HG03565 (cell line): ENCODE measurements at regions not wholly inside any gene's neighbourhood (a gene's known extent, or its start where the extent isn't known, plus 50 kb on each side); places are given as distances from the start of the nearest gene placed in this dataset.
"Not testable (repeated sequence)": the region's sequence is repeated elsewhere in the genome, so short reads cannot be mapped to it uniquely, and the experiment has no call there.

ENCODE experiments used
- ATAC-seq: cut with Tn5 transposase; IDR thresholded peaks from one replicate; pipeline ENCODE4 v1.9.1; 2021; ENCODE audit warnings: mild to moderate bottlenecking, moderate library complexity; ENCODE audit not compliant: unreplicated experiment

DNA sequence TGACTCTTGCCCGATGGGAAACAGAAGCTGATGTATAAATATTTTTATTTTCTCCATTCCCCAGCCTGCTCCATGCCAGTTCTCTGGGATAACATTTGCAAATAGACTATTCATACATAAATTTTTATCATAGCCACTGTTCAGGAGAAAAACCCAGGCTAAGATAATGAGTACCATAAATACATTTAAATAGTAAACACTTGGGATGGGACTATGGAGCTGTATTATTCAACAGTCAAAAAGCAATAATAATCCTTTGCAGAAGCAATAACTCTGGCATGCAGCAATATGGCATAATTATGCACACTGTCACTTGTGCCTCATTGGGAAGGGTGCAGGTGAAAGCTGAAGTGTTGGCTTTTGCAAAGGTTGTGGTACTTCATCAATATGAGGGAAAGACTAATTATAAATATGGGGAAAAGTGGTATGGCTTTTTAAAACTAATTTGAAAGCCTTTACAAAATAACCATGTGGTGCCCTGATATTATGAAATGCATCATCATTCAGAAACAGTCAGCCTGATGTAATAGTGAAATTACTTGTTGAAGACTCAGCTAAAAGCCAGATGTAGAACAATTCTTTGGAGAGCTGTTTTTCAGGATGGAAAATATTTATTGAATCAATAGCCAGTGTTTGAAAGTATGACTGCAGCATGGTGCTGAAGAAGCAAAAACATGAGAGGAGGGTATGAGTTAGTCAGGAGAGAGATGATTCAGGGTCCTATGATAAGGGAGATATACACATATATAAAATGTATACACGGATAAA is 2476.7 kb downstream of the PCDH9 start:
- ATAC-seq = no peak

DNA sequence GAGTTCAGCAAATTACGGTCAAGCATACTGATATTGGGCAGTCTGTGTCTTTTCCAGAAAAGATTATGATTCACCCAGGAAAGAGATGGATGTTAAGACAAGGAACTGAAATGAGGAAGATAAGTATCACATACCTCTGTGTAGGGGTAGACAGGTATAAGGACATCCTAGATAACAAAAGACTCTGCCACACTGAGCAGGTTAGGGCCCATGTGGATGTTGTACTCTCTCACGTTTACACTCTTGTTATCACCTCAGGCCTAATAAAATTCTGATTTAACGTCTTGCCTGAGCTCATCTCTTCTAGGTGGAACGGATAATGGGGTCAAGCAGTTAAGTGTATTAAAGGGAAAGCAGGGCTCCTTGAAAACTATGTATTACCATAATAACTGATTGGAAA is 2480.8 kb downstream of the PCDH9 start:
- no peak for ATAC-seq

GRCh38 chr13:64746845-64747244 is 2483.3 kb downstream of the PCDH9 start:
- no peak for ATAC-seq

GRCh38 chr13:64740493-64740892 is 2489.6 kb downstream of the PCDH9 start:
- no peak for ATAC-seq

GRCh38 chr13:64725492-64725891 is 2504.6 kb downstream of the PCDH9 start:
- ATAC-seq = no peak

- no peak for ATAC-seq
Measured at GRCh38 chr13:64723724-64724123, 2506.4 kb downstream of the PCDH9 start.

GRCh38 chr13:64718116-64718515 is 2512.0 kb downstream of the PCDH9 start:
- ATAC-seq = no peak

DNA sequence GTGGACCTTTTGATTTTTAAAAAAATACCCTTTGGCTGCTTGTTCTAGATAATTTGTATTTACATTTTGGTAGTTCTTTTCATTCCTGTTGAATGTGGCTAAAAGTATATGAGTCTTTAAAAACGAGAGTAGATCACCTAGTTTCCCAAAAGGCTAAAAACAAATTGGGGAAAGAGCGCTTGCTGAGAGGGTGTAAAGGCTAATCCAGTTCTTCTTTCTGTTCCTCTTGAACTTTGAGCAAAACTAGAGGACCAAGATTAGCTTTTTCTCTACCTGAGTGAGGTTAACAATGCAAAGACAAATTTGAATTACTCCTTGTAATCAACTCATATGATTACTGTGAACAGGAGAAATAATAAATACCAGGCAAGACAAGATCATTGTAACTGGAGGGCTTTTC is 2513.2 kb downstream of the PCDH9 start:
- no peak for ATAC-seq

DNA sequence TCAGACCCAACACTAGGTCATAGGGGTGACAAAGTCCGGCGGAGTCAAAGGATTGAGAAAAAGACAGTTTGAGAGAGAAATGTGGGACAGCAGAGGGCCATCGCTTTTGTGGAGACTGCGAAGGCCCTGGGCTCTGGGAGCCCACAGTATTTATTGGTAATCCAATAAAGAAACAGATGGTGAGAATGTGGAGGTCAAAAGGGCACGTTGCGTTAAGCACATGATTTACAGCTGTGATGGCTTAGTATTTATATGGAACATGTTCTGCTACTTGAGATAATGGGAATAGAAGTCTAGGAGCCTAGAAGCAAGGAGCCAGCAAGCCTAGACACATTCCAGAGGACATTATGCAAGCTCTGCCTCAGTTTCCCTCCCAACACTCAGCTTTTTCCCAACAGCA is 2521.1 kb downstream of the PCDH9 start:
- no peak for ATAC-seq

DNA sequence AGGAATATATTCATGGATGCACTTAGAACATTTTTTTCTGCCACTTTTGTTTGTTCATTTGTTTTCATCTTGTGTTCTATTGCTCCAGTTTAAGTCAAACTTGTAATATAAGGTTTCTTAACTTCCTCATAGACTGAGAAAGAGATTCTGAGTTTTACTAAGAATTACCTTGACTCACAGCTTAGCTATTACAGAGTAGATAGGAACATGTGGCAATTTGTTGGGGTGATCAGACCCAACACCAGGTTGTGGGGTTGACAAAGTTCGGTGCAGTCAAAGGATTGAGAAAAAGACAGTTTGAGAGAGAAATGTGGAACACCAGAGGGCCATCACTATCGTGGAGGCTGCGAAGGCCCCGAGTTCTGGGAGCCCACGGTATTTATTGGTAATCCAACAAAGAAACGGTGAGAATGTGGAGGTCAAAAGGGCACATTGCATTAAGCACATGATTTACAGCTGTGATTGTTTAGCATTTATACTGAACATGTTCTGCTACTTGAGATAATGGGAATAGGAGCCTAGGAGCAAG is 2526.0 kb downstream of the PCDH9 start:
- ATAC-seq = no peak

DNA sequence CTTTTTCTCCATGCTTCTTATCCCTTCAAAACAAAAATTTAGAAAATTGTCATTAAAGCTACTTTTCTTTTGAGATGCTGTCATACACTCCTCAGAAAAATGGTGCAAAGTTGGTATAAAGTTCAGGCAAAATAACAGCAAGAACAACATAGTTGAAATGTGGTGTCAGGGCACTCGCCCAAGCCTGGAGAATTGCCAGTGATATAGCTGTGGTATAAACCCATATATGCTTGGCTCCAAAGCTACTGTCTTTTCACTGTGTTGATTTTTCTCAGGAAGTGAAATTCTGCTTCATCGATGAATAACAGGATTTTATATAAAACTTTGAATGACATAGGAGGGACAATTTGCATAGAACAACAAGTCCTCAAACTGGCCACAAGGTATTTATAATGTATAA is 2532.9 kb downstream of the PCDH9 start:
- no peak for ATAC-seq

- ATAC-seq = no peak
Measured at GRCh38 chr13:64688893-64689677, 2541.1 kb downstream of the PCDH9 start.

DNA sequence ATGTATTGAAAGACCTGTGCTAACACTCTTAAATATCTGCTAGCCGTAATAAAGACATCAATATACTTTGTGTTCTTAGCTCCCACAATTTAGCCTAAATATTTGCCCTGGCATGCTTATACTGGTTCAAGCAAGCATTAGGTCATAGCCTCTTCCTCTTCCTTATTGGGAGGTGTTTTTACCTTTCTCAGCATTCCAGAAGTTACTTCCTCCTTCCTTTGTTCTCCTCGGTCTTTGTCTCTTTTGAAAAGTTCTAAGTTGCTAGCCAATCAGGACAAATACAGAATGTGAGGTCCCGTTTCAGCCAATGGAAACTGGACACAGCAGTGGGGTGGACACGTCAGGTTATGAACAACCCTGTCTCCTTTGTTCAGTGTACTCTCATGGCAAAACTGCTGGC is 2543.6 kb downstream of the PCDH9 start:
- ATAC-seq = not testable (repeated sequence)

DNA sequence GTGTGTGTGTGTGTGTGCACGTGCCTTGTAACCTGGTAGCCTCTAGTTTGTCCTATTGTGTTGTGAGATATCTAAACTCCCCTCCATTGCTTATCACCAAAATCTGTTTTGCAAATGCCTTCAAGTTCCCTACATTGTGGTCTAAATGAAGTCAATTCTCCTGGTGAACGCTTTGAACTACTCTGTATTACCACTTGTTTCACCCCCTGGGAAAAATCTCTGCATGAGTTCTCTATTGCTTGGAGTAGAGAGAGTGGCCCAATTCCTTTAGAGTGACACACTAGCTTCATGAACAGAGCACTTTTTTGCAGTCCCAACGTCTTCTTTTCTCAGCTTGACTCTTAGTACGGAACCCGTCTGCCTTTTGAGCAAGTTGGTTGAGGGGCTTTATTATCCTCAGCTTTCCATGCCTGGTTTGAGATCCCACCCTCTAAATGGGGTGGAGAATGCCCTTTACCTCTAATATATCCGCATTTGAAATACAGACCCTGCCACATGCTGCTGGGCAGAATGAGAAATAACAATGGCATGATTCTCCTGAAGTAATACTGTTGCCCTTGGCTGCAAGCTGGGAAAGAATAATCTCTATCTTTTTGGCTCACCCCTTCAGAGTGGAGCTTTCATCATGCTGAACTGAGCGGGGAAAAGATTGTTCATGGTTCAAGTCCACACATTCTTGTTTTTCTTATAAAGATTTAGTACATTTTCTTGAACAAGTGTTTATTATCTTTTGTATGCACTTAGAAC is 2545.3 kb downstream of the PCDH9 start:
- no peak for ATAC-seq

- no peak for ATAC-seq
Measured at GRCh38 chr13:64684108-64684507, 2546.0 kb downstream of the PCDH9 start.

GRCh38 chr13:64680739-64681138 is 2549.4 kb downstream of the PCDH9 start:
- no peak for ATAC-seq

- ATAC-seq = no peak
Measured at GRCh38 chr13:64675255-64675892, 2554.8 kb downstream of the PCDH9 start.

- ATAC-seq = no peak
Measured at GRCh38 chr13:64674126-64674525, 2556.0 kb downstream of the PCDH9 start.

DNA sequence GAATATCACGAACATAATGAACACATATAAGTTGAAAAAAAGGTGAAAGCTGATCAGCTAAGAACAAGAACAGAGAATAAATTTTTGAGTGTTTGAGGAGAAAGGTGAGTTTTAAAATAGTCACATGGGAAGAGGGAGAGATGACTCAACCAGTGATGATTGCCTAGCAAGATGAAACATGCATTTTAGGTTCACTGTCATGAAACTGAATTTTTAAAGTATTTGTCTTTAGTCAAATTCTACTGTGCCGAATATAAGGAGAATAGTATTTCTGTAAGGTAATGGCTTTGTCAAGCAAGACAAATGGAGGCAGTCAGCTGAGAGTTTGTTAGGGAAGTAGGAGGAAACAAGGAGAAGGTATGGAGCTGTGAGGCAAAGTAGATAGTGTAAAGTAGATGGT is 2557.4 kb downstream of the PCDH9 start:
- ATAC-seq = no peak

GRCh38 chr13:64662887-64663593 is 2567.1 kb downstream of the PCDH9 start:
- no peak for ATAC-seq
